DND-41 (cell line): ENCODE measurements at regions not wholly inside any gene's neighbourhood (a gene's known extent, or its start where the extent isn't known, plus 50 kb on each side); places are given as distances from the start of the nearest gene placed in this dataset.

Experiments
- ATAC-seq: fragments of 200-7000 bp; cut with Tn5 transposase; 3 replicates; pipeline ENCODE4 v1.9.1; 2021; ENCODE audit warnings: low read depth; ENCODE audit not compliant: insufficient read depth
- DNase-seq: peaks from one replicate; pipeline ENCODE4 v3.0.0-alpha.2; 2020
- H2AFZ ChIP-seq: 2 replicates; pipeline ENCODE4 v1.6.0; 2012; ENCODE audit warnings: low read depth, low read length
- H3K27ac ChIP-seq: 2 replicates; pipeline ENCODE4 v1.5.1; 2012; ENCODE audit warnings: low read length, inconsistent platforms
- H3K27me3 ChIP-seq: fragments of 200-600 bp; sonication (generic); 2 replicates; pipeline ENCODE4 v1.6.0; 2012; ENCODE audit warnings: low read length, mild to moderate bottlenecking, inconsistent platforms; ENCODE audit not compliant: insufficient read depth, poor library complexity
- H3K36me3 ChIP-seq: 2 replicates; pipeline ENCODE4 v1.5.1; 2012; ENCODE audit warnings: low read length, inconsistent platforms; ENCODE audit not compliant: insufficient read depth
- H3K4me1 ChIP-seq: 2 replicates; pipeline ENCODE4 v1.5.1; 2012; ENCODE audit warnings: mild to moderate bottlenecking, low read length; ENCODE audit not compliant: insufficient read depth
- H3K4me2 ChIP-seq: 2 replicates; pipeline ENCODE4 v1.6.0; 2012; ENCODE audit warnings: mild to moderate bottlenecking, moderate library complexity, low read length, inconsistent platforms; ENCODE audit not compliant: insufficient read depth
- H3K4me3 ChIP-seq, 2 experiments: fragments of 200-600 bp in 1 of 2; shearing (Covaris generic) in 1 of 2; 2 replicates each; pipeline ENCODE4 v1.5.1; 2012 to 2016; ENCODE audit warnings: inconsistent platforms in 2 of 2, low read length in 2 of 2, mild to moderate bottlenecking in 2 of 2, low read depth in 1 of 2, moderate library complexity in 1 of 2
- H3K79me2 ChIP-seq: 2 replicates; pipeline ENCODE4 v1.6.0; 2012; ENCODE audit warnings: low read length, inconsistent platforms; ENCODE audit not compliant: insufficient read depth
- H3K9ac ChIP-seq: 2 replicates; pipeline ENCODE4 v1.6.0; 2012; ENCODE audit warnings: low read depth, mild to moderate bottlenecking, inconsistent platforms, low read length, moderate library complexity
- H3K9me3 ChIP-seq: 2 replicates; pipeline ENCODE4 v1.5.1; 2012; ENCODE audit warnings: low read length, moderate library complexity, mild to moderate bottlenecking, inconsistent platforms; ENCODE audit not compliant: insufficient read depth, severe bottlenecking
- H4K20me1 ChIP-seq: 2 replicates; pipeline ENCODE4 v1.6.0; 2012; ENCODE audit warnings: low read length; ENCODE audit not compliant: insufficient read depth
- CTCF ChIP-seq: IDR thresholded peaks from 2 replicates; pipeline ENCODE4 v1.5.1; 2012; ENCODE audit warnings: borderline replicate concordance, low read length, moderate library complexity, mild to moderate bottlenecking; ENCODE audit not compliant: poor library complexity, severe bottlenecking; ENCODE audit errors: extremely low read depth
- EZH2 ChIP-seq: IDR thresholded peaks from 3 replicates; pipeline ENCODE4 v1.6.1; 2012; ENCODE audit warnings: borderline replicate concordance, low read depth, mild to moderate bottlenecking, moderate library complexity, low read length, inconsistent platforms; ENCODE audit not compliant: severe bottlenecking

GRCh38 chr1:182253319-182253860 lies 138.2 kb downstream of the GLUL start:
- no peaks in the 10 kb centered on the region for H3K27me3 ChIP-seq
- DNase-seq: no peak
- ATAC-seq: no peak
- no peak overlapping the region for H3K4me2 ChIP-seq
- H3K79me2 ChIP-seq: no peaks in the 10 kb centered on the region
- H3K4me3 ChIP-seq: no peak overlapping the region
- no peak overlapping the region for H3K27ac ChIP-seq
- peaks cover 9% of the 10 kb centered on the region for H3K4me1 ChIP-seq
- H3K36me3 ChIP-seq: no peaks in the 10 kb centered on the region
- H3K9me3 ChIP-seq: no peaks in the 10 kb centered on the region
- TF ChIP-seq CTCF: no peak
- TF ChIP-seq EZH2: no peak
- H2AFZ ChIP-seq: no peak overlapping the region
- no peaks in the 10 kb centered on the region for H4K20me1 ChIP-seq
- H3K9ac ChIP-seq: no peak overlapping the region

GRCh38 chr1:182251561-182251960 lies 140.0 kb downstream of the GLUL start:
- no peak overlapping the region for H3K27ac ChIP-seq
- no peaks in the 10 kb centered on the region for H3K36me3 ChIP-seq
- no peak for ATAC-seq
- H3K9ac ChIP-seq: no peak overlapping the region
- no peaks in the 10 kb centered on the region for H3K27me3 ChIP-seq
- no peak for TF ChIP-seq EZH2
- TF ChIP-seq CTCF: no peak
- no peaks in the 10 kb centered on the region for H3K9me3 ChIP-seq
- DNase-seq: no peak
- H3K79me2 ChIP-seq: no peaks in the 10 kb centered on the region
- H3K4me1 ChIP-seq: no peaks in the 10 kb centered on the region
- no peaks in the 10 kb centered on the region for H4K20me1 ChIP-seq
- H3K4me3 ChIP-seq: no peak overlapping the region
- H2AFZ ChIP-seq: no peak overlapping the region
- H3K4me2 ChIP-seq: no peak overlapping the region

GRCh38 chr1:182249201-182249676 lies 142.4 kb downstream of the GLUL start:
- no peak overlapping the region for H2AFZ ChIP-seq
- no peaks in the 10 kb centered on the region for H3K4me1 ChIP-seq
- TF ChIP-seq CTCF (no peak), EZH2 (no peak)
- DNase-seq (no peak), ATAC-seq (peak; percentile 24; the same call in 1 of the 3 replicates)
- H3K79me2 ChIP-seq: no peaks in the 10 kb centered on the region
- no peak overlapping the region for H3K9ac ChIP-seq
- H3K9me3 ChIP-seq: no peaks in the 10 kb centered on the region
- no peaks in the 10 kb centered on the region for H4K20me1 ChIP-seq
- H3K4me3 ChIP-seq: no peak overlapping the region
- H3K36me3 ChIP-seq: no peaks in the 10 kb centered on the region
- H3K4me2 ChIP-seq: no peak overlapping the region
- H3K27me3 ChIP-seq: no peaks in the 10 kb centered on the region
- H3K27ac ChIP-seq: no peak overlapping the region
